ENCODE measurements at regions not wholly inside any gene's neighbourhood (a gene's known extent, or its start where the extent isn't known, plus 50 kb on each side); places are given as distances from the start of the nearest gene placed in this dataset.

DNA sequence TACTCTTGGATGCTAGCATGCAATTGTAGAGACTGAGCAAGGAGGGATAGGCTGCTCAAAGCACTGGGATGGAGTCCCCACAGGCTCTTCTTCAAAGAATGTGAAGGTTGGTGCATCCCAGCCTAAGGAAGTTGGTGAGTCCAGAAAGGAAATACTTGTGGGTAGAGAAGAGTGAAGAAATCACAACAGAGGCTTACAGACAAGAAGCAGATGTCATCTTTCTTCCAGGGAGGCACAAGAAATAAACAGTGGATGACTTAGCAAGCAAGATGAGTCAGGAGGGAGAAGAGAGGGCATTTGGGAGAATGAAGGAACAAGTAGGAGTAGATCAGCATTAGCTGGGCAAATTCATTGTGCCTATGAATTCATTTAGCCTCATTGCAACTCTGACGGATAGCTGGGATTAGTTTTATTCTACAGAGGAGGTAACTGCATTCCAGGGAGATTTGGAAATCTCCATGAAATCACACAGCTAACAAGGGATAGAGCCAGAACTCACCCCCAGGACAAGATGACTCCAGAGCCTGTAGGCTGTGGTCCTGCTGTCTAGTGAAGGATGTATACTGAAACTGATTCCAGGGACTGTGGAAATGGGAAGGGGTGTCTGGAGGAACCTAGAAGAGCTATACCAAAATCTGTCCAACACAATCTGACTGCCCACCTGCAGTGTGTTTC lies 125.8 kb upstream of the SPTLC3 start:
- H2BK12ac ChIP-seq (ENCODE audit: low read depth, low read length) = no peak overlapping the region
- H3K4me2 ChIP-seq (ENCODE audit: insufficient read depth in 1 of 2, low read depth in 2 of 2, low read length in 2 of 2) = no peak overlapping the region
- H4K8ac ChIP-seq (ENCODE audit: extremely low read depth, insufficient read depth, low read length) = no peak overlapping the region
- no peak overlapping the region for H3K4me3 ChIP-seq (ENCODE audit: extremely low read depth in 1 of 4, insufficient read depth in 2 of 4, low read depth in 3 of 4, low read length in 4 of 4)
- H4K5ac ChIP-seq (ENCODE audit: insufficient read length, low read depth, low read length) = no peak overlapping the region
- H3K27me3 ChIP-seq (replicated peaks in 1 of 4; ENCODE audit: control insufficient read depth in 3 of 4, extremely low read depth in 1 of 4, insufficient read depth in 3 of 4, low read length in 3 of 4) = no peaks in the 10 kb centered on the region
- no peak overlapping the region for H3K18ac ChIP-seq (ENCODE audit: extremely low read depth, low read length)
- no peak overlapping the region for H2BK5ac ChIP-seq (ENCODE audit: low read depth, low read length)
- H3K23me2 ChIP-seq (ENCODE audit: low read depth, low read length) = no peaks in the 10 kb centered on the region; the same call in 1 of the 2 replicates
- H3K79me2 ChIP-seq (ENCODE audit: control insufficient read depth in 1 of 2, insufficient read depth in 2 of 2, low read length in 2 of 2) = no peaks in the 10 kb centered on the region
- H3K4me1 ChIP-seq (replicated peaks in 1 of 4; ENCODE audit: control insufficient read depth in 3 of 4, insufficient read depth in 4 of 4, low read length in 3 of 4) = no peaks in the 10 kb centered on the region
- 82% methylated on average over 1 of the region's 1 CpG; no CpG with 5 or more reads in 1 of the 2 experiments for WGBS, 2 experiments (ENCODE audit: extremely low coverage in 1 of 2, insufficient coverage in 1 of 2, insufficient read length in 1 of 2, insufficient replicate concordance in 2 of 2, low coverage in 1 of 2, low lambda C conversion rate in 2 of 2, missing lambda C conversion rate in 1 of 2)
- no peak overlapping the region for H3K14ac ChIP-seq (ENCODE audit: insufficient read length)
- ChIA-PET POLR2A (ENCODE audit: partially characterized antibody) (no interaction called here), CTCF (ENCODE audit: partially characterized antibody) (interaction anchor here (0.6 to 1.3 kb wide), 4 partner anchors 10 to 665 kb away, joined by 3 to 4 read pairs (median 3); no protein-coding TSS in a partner anchor)
- H2BK20ac ChIP-seq (ENCODE audit: low read length) = no peak overlapping the region
- H3K9ac ChIP-seq (replicated peaks in 1 of 4; ENCODE audit: extremely low read depth in 1 of 4, low read depth in 3 of 4, low read length in 3 of 4) = no peak overlapping the region
- no peak overlapping the region for H2BK120ac ChIP-seq (replicated peaks; ENCODE audit: low read depth, low read length)
- no peak overlapping the region for H2AK5ac ChIP-seq (ENCODE audit: low read depth, low read length)
- no peak overlapping the region for H2BK15ac ChIP-seq (ENCODE audit: low read length)
- TF ChIP-seq EGR1 (IDR thresholded peaks at IDR 0.05; ENCODE audit: borderline replicate concordance, low read depth, low read length) (no peak), ATF3 (IDR thresholded peaks at IDR 0.05; ENCODE audit: insufficient read depth, low read depth, low read length) (no peak), CHD2 (IDR thresholded peaks at IDR 0.05; ENCODE audit: low read length) (no peak), BACH1 (IDR thresholded peaks at IDR 0.05; ENCODE audit: low read length) (no peak), JUN (IDR thresholded peaks at IDR 0.05; ENCODE audit: low read depth, low read length) (no peak), JUND (IDR thresholded peaks at IDR 0.05; ENCODE audit: low read length) (no peak), SP2 (IDR thresholded peaks at IDR 0.05; ENCODE audit: low read length) (no peak), HDAC6 (IDR thresholded peaks at IDR 0.05; ENCODE audit: low read depth, low read length) (no peak)
- H4K20me1 ChIP-seq (replicated peaks in 1 of 2; ENCODE audit: control insufficient read depth in 1 of 2, insufficient read depth in 2 of 2, low read length in 2 of 2) = no peaks in the 10 kb centered on the region
- H4K91ac ChIP-seq (replicated peaks; ENCODE audit: insufficient read length, low read length) = no peak overlapping the region
- H3K56ac ChIP-seq (replicated peaks; ENCODE audit: insufficient read length, low read depth, low read length) = no peak overlapping the region
- FAIRE-seq = no peak
- H3K9me3 ChIP-seq (ENCODE audit: insufficient read depth in 2 of 2, low read depth in 1 of 2, low read length in 1 of 2) = peaks cover 0 to 4% of the 10 kb centered on the region in 2 experiments; a peak in 1 of 4 replicates
- H3K4ac ChIP-seq (replicated peaks; ENCODE audit: insufficient read length, low read depth, low read length) = no peak overlapping the region
- H3K79me1 ChIP-seq (ENCODE audit: low read depth, low read length) = no peaks in the 10 kb centered on the region
- 0 out of 2 replicates have a peak overlapping the region, but pooled peaks have one; percentile 40 for H2AFZ ChIP-seq (ENCODE audit: low read length)
- no peak overlapping the region for H3K27ac ChIP-seq (ENCODE audit: low read depth, low read length)
- no peak overlapping the region for H3K23ac ChIP-seq (ENCODE audit: insufficient read length)
- no peaks in the 10 kb centered on the region for H3K36me3 ChIP-seq (ENCODE audit: control insufficient read depth in 2 of 4, insufficient read depth in 4 of 4, low read length in 3 of 4)
- no peak for DNase-seq (ENCODE audit: low read depth in 1 of 2, low spot score in 2 of 2)

Measured in H1 (cell line).